ENCODE measurements at regions not wholly inside any gene's neighbourhood (a gene's known extent, or its start where the extent isn't known, plus 50 kb on each side); places are given as distances from the start of the nearest gene placed in this dataset.

GRCh38 chr13:72097568-72097967 is 230.6 kb upstream of the DACH1 start:
- Histone ChIP-seq H3K9me3 (replicated peaks in 1 of 2; ENCODE audit: control insufficient read depth in 1 of 2, insufficient read depth in 1 of 2, low read length in 2 of 2) (no peaks in the 10 kb centered on the region), H3K9ac (ENCODE audit: insufficient read depth, low read length, poor library complexity, severe bottlenecking) (no peak overlapping the region), H3K79me2 (ENCODE audit: insufficient read depth, low read length) (no peaks in the 10 kb centered on the region), H3K4me2 (replicated peaks; ENCODE audit: extremely low read depth, low read length, poor library complexity, severe bottlenecking) (no peak overlapping the region), H4K20me1 (ENCODE audit: insufficient read depth, low read length) (no peaks in the 10 kb centered on the region), H2AFZ (ENCODE audit: insufficient read depth, low read depth, low read length, poor library complexity, severe bottlenecking) (no peak overlapping the region), H3K4me3 (replicated peaks in 1 of 3; ENCODE audit: low read depth in 2 of 3, low read length in 3 of 3) (no peak overlapping the region), H3K27me3 (ENCODE audit: control insufficient read depth in 2 of 2, insufficient read depth in 2 of 2, low read length in 2 of 2) (no peaks in the 10 kb centered on the region), H3K4me1 (ENCODE audit: control insufficient read depth in 1 of 2, insufficient read depth in 2 of 2, low read length in 2 of 2) (no peaks in the 10 kb centered on the region), H3K36me3 (replicated peaks in 1 of 2; ENCODE audit: control insufficient read depth in 1 of 2, insufficient read depth in 2 of 2, low read length in 2 of 2) (no peaks in the 10 kb centered on the region), H3K27ac (ENCODE audit: low read depth in 1 of 2, low read length in 2 of 2) (no peak overlapping the region)
- Mint-ChIP-seq H3K27ac (no peak overlapping the region), H3K4me3 (no peak overlapping the region), H3K9me3 (peaks cover 0 to 6% (median under 1%) of the 10 kb centered on the region in 7 donors), H3K36me3 (no peaks in the 10 kb centered on the region), H3K27me3 (ENCODE audit: low read depth in 3 of 3) (no peaks in the 10 kb centered on the region), H3K4me1 (no peaks in the 10 kb centered on the region)
- TF ChIP-seq CTCF (IDR thresholded peaks at IDR 0.05) = no peak
- intact Hi-C loops (cut with micrococcal nuclease) = no loop called here
- no peak for DNase-seq

GRCh38 chr13:72093262-72093661 is 226.3 kb upstream of the DACH1 start:
- Histone ChIP-seq H3K4me2 (replicated peaks; ENCODE audit: extremely low read depth, low read length, poor library complexity, severe bottlenecking) (no peak overlapping the region), H3K27ac (ENCODE audit: low read depth in 1 of 2, low read length in 2 of 2) (no peak overlapping the region), H3K79me2 (ENCODE audit: insufficient read depth, low read length) (no peaks in the 10 kb centered on the region), H3K27me3 (ENCODE audit: control insufficient read depth in 2 of 2, insufficient read depth in 2 of 2, low read length in 2 of 2) (no peaks in the 10 kb centered on the region), H3K36me3 (replicated peaks in 1 of 2; ENCODE audit: control insufficient read depth in 1 of 2, insufficient read depth in 2 of 2, low read length in 2 of 2) (no peaks in the 10 kb centered on the region), H3K9ac (ENCODE audit: insufficient read depth, low read length, poor library complexity, severe bottlenecking) (no peak overlapping the region), H4K20me1 (ENCODE audit: insufficient read depth, low read length) (no peaks in the 10 kb centered on the region), H3K4me1 (ENCODE audit: control insufficient read depth in 1 of 2, insufficient read depth in 2 of 2, low read length in 2 of 2) (no peaks in the 10 kb centered on the region), H3K9me3 (replicated peaks in 1 of 2; ENCODE audit: control insufficient read depth in 1 of 2, insufficient read depth in 1 of 2, low read length in 2 of 2) (no peaks in the 10 kb centered on the region), H3K4me3 (replicated peaks in 1 of 3; ENCODE audit: low read depth in 2 of 3, low read length in 3 of 3) (no peak overlapping the region), H2AFZ (ENCODE audit: insufficient read depth, low read depth, low read length, poor library complexity, severe bottlenecking) (no peak overlapping the region)
- H3K4me1 Mint-ChIP-seq = no peaks in the 10 kb centered on the region
- no peak overlapping the region for H3K27ac Mint-ChIP-seq
- intact Hi-C loops (cut with micrococcal nuclease) = no loop called here
- no peaks in the 10 kb centered on the region for H3K36me3 Mint-ChIP-seq
- TF ChIP-seq CTCF (IDR thresholded peaks at IDR 0.05) = no peak
- no peak overlapping the region for H3K4me3 Mint-ChIP-seq
- no peak for DNase-seq
- H3K27me3 Mint-ChIP-seq (ENCODE audit: low read depth in 3 of 3) = no peaks in the 10 kb centered on the region
- peaks cover 0 to 9% (median 3%) of the 10 kb centered on the region in 7 donors for H3K9me3 Mint-ChIP-seq
- WGBS (ENCODE audit: insufficient coverage) = no CpG with 5 or more reads among the region's 2 CpGs

All from CD14-positive monocyte (primary cell).